ENCODE measurements at regions not wholly inside any gene's neighbourhood (a gene's known extent, or its start where the extent isn't known, plus 50 kb on each side); places are given as distances from the start of the nearest gene placed in this dataset.

- Mint-ChIP-seq H3K27ac (no peak overlapping the region), H3K36me3 (ENCODE audit: low read depth) (no peaks in the 10 kb centered on the region), H3K4me3 (no peak overlapping the region), H3K27me3 (peaks cover 46% of the 10 kb centered on the region), H3K4me1 (ENCODE audit: low read depth) (no peaks in the 10 kb centered on the region), H3K9me3 (no peaks in the 10 kb centered on the region)
These were observed 94.4 kb upstream of the TTC29 start for GRCh38 chr4:147039976-147040575.

GRCh38 chr4:147040874-147041273, 95.2 kb upstream of the TTC29 start:
- Mint-ChIP-seq H3K4me3 (no peak overlapping the region), H3K4me1 (ENCODE audit: low read depth) (no peaks in the 10 kb centered on the region), H3K36me3 (ENCODE audit: low read depth) (no peaks in the 10 kb centered on the region), H3K27ac (no peak overlapping the region), H3K9me3 (no peaks in the 10 kb centered on the region), H3K27me3 (peaks cover 44% of the 10 kb centered on the region)

GRCh38 chr4:147041376-147041775, 95.7 kb upstream of the TTC29 start:
- Mint-ChIP-seq H3K9me3 (no peaks in the 10 kb centered on the region), H3K4me1 (ENCODE audit: low read depth) (no peaks in the 10 kb centered on the region), H3K36me3 (ENCODE audit: low read depth) (no peaks in the 10 kb centered on the region), H3K27me3 (peaks cover 45% of the 10 kb centered on the region), H3K4me3 (no peak overlapping the region), H3K27ac (no peak overlapping the region)

- Mint-ChIP-seq H3K4me1 (ENCODE audit: low read depth) (no peaks in the 10 kb centered on the region), H3K27me3 (peaks cover 45% of the 10 kb centered on the region), H3K27ac (no peak overlapping the region), H3K4me3 (no peak overlapping the region), H3K9me3 (no peaks in the 10 kb centered on the region), H3K36me3 (ENCODE audit: low read depth) (no peaks in the 10 kb centered on the region)
These were observed 96.4 kb upstream of the TTC29 start for GRCh38 chr4:147042046-147042445.

- no peaks in the 10 kb centered on the region for H3K36me3 Mint-ChIP-seq (ENCODE audit: low read depth)
- H3K4me3 Mint-ChIP-seq: no peak overlapping the region
- peaks cover 36% of the 10 kb centered on the region for H3K27me3 Mint-ChIP-seq
- H3K9me3 Mint-ChIP-seq: no peaks in the 10 kb centered on the region
- H3K27ac Mint-ChIP-seq: no peak overlapping the region
- H3K4me1 Mint-ChIP-seq (ENCODE audit: low read depth): no peaks in the 10 kb centered on the region
These were observed 98.6 kb upstream of the TTC29 start for GRCh38 chr4:147044241-147044640.

GRCh38 chr4:147049946-147050345, 104.3 kb upstream of the TTC29 start:
- Mint-ChIP-seq H3K27ac (no peak overlapping the region), H3K27me3 (peaks cover 43% of the 10 kb centered on the region), H3K4me3 (no peak overlapping the region), H3K36me3 (ENCODE audit: low read depth) (no peaks in the 10 kb centered on the region), H3K4me1 (ENCODE audit: low read depth) (no peaks in the 10 kb centered on the region), H3K9me3 (peaks cover 3% of the 10 kb centered on the region)

- Mint-ChIP-seq H3K9me3 (peaks cover 3% of the 10 kb centered on the region), H3K4me3 (no peak overlapping the region), H3K27ac (no peak overlapping the region), H3K4me1 (ENCODE audit: low read depth) (no peaks in the 10 kb centered on the region), H3K27me3 (peaks cover 44% of the 10 kb centered on the region), H3K36me3 (ENCODE audit: low read depth) (no peaks in the 10 kb centered on the region)
These were observed 104.7 kb upstream of the TTC29 start for GRCh38 chr4:147050356-147050765.

GRCh38 chr4:147052361-147052760, 106.7 kb upstream of the TTC29 start:
- Mint-ChIP-seq H3K27me3 (peaks cover 31% of the 10 kb centered on the region), H3K36me3 (ENCODE audit: low read depth) (no peaks in the 10 kb centered on the region), H3K4me1 (ENCODE audit: low read depth) (peaks cover 7% of the 10 kb centered on the region), H3K27ac (no peak overlapping the region), H3K9me3 (peaks cover 3% of the 10 kb centered on the region), H3K4me3 (no peak overlapping the region)

GRCh38 chr4:147054228-147054872, 108.7 kb upstream of the TTC29 start:
- Mint-ChIP-seq H3K36me3 (ENCODE audit: low read depth) (no peaks in the 10 kb centered on the region), H3K4me3 (no peak overlapping the region), H3K27ac (no peak overlapping the region), H3K27me3 (peaks cover 31% of the 10 kb centered on the region), H3K9me3 (peaks cover 3% of the 10 kb centered on the region), H3K4me1 (ENCODE audit: low read depth) (peaks cover 13% of the 10 kb centered on the region)

- Mint-ChIP-seq H3K27ac (peak overlapping the region; percentile 91), H3K36me3 (ENCODE audit: low read depth) (no peaks in the 10 kb centered on the region), H3K27me3 (peaks cover 14% of the 10 kb centered on the region), H3K9me3 (no peaks in the 10 kb centered on the region), H3K4me1 (ENCODE audit: low read depth) (peaks cover 13% of the 10 kb centered on the region), H3K4me3 (peak overlapping the region; percentile 81)
These were observed 111.4 kb upstream of the TTC29 start for GRCh38 chr4:147056940-147057610.

- peaks cover 10% of the 10 kb centered on the region for H3K27me3 Mint-ChIP-seq
- H3K4me3 Mint-ChIP-seq: peak overlapping the region; percentile 81
- peak overlapping the region; percentile 91 for H3K27ac Mint-ChIP-seq
- no peaks in the 10 kb centered on the region for H3K36me3 Mint-ChIP-seq (ENCODE audit: low read depth)
- no peaks in the 10 kb centered on the region for H3K9me3 Mint-ChIP-seq
- H3K4me1 Mint-ChIP-seq (ENCODE audit: low read depth): peaks cover 13% of the 10 kb centered on the region
These were observed 112.0 kb upstream of the TTC29 start for GRCh38 chr4:147057611-147058190.

GRCh38 chr4:147059064-147059731, 113.5 kb upstream of the TTC29 start:
- Mint-ChIP-seq H3K27me3 (peaks cover 5% of the 10 kb centered on the region), H3K4me3 (no peak overlapping the region), H3K27ac (no peak overlapping the region), H3K4me1 (ENCODE audit: low read depth) (peaks cover 13% of the 10 kb centered on the region), H3K9me3 (no peaks in the 10 kb centered on the region), H3K36me3 (ENCODE audit: low read depth) (no peaks in the 10 kb centered on the region)

GRCh38 chr4:147060151-147060931, 114.7 kb upstream of the TTC29 start:
- Mint-ChIP-seq H3K4me3 (no peak overlapping the region), H3K36me3 (ENCODE audit: low read depth) (no peaks in the 10 kb centered on the region), H3K9me3 (no peaks in the 10 kb centered on the region), H3K4me1 (ENCODE audit: low read depth) (peaks cover 13% of the 10 kb centered on the region), H3K27me3 (no peaks in the 10 kb centered on the region), H3K27ac (no peak overlapping the region)

GRCh38 chr4:147064856-147065255, 119.2 kb upstream of the TTC29 start:
- peaks cover 8% of the 10 kb centered on the region for H3K27me3 Mint-ChIP-seq
- no peaks in the 10 kb centered on the region for H3K4me1 Mint-ChIP-seq (ENCODE audit: low read depth)
- H3K36me3 Mint-ChIP-seq (ENCODE audit: low read depth): no peaks in the 10 kb centered on the region
- H3K27ac Mint-ChIP-seq: no peak overlapping the region
- no peaks in the 10 kb centered on the region for H3K9me3 Mint-ChIP-seq
- no peak overlapping the region for H3K4me3 Mint-ChIP-seq

Data from stimulated activated naive CD8-positive, alpha-beta T cell treated with anti-CD3 and anti-CD28 coated beads, Interleukin-15, Interleukin-2, amounts not matched to agents 100 ng/mL and 50 ng/mL, for 24 hours (primary cell).